GM21360 (cell line): ENCODE measurements at regions not wholly inside any gene's neighbourhood (a gene's known extent, or its start where the extent isn't known, plus 50 kb on each side); places are given as distances from the start of the nearest gene placed in this dataset.
"Not testable (repeated sequence)": the region's sequence is repeated elsewhere in the genome, so short reads cannot be mapped to it uniquely, and the experiment has no call there.

Experiments
- ATAC-seq: cut with Tn5 transposase; IDR thresholded peaks from one replicate; pipeline ENCODE4 v1.9.1; 2021; ENCODE audit warnings: mild to moderate bottlenecking, moderate library complexity; ENCODE audit not compliant: unreplicated experiment

DNA sequence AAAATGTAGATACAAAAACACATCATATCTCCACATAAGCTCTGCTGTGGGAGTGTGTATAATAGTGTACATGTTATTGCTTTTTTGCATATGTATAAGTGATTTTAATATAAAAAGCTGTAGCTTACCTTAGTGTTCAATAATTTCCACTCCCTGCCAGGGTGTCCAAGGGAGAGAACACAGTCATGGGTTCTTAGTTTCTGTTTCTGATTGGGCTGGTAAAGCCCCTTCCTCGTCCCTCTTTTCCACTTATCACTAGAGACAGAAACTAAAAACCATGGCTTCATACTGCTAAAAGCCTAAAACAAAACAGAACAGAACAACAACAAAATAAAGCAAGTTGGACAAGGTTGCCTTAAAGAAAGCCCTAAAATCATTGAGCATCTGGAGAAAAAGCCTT is 74.4 kb upstream of the S1PR3 start:
- no peak for ATAC-seq

DNA sequence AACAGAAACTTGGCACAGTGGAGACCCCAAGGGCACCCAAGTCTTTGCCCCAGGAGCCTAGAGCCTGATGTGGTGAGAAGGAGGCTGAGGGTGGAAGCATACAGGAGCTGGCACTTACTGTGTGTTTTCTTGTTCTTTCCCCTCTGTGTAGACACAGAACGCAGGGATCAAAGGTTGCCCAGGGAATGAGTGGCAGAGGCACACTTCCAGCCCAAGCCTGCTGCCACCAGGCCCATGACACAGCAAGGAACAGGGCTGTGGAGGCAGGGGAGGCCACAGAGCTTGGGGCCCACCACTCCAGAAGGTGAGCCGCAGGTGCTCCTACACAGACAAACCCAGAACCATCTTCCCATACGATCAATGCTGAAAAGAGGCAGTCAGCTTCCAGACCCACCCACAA is 73.9 kb upstream of the S1PR3 start:
- no peak for ATAC-seq

DNA sequence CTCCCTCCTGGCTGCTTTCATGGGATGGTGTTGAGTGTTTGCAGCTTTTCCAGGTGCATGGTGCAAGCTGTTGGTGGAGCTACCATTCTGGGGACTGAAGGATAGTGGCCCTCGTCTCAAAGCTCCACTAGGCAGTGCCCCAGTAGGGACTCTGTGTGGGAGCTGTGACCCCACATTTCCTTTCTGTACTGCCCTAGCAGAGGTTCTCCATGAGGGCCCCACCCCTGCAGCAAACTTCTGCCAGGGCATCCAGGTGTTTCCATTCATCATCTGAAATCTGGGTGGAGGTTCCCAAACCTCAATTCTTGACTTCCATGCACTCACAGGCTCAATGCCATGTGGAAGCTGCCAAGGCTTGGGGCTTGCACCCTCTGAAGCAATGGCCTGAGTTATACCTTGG is 72.7 kb upstream of the S1PR3 start:
- not testable (repeated sequence) for ATAC-seq

DNA sequence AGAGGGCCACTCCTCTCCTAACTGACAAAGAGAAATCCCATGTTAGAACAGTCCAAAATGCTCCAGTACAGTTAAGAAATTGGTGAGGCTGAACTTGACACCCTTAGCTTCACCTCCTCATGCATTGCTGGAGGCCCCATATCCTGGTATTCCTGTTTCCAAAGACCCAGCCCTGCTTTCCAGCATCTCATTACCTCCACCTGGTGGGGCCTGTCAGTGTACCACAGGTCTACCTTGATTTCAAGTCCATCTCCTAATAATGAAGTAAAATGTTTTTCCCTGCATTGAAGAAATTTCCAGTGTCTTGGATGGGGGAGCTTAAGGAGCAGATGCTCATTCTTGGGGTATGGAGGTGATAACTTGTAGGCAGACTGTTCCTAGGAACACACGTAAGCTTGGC is 70.6 kb upstream of the S1PR3 start:
- no peak for ATAC-seq

DNA sequence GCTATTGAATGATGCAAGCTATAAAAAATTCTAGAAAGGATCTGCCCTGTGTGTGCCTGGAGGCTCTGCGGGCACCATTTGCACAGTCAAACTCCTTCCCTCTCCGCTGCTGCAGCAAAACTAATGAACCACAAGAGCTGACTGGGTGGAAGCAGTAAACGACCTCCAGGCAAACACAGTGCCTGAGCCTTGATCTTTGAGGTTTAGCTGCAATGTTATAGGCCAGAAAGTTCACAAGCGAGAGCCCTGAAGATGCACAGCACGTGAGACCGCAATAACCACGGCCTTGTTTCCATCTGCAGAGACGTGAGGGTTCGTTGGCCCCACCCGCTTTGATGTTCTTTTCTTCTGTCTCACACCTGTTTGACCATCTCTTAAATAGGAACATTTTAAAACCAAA is 69.2 kb upstream of the S1PR3 start:
- peak; percentile 87 for ATAC-seq

DNA sequence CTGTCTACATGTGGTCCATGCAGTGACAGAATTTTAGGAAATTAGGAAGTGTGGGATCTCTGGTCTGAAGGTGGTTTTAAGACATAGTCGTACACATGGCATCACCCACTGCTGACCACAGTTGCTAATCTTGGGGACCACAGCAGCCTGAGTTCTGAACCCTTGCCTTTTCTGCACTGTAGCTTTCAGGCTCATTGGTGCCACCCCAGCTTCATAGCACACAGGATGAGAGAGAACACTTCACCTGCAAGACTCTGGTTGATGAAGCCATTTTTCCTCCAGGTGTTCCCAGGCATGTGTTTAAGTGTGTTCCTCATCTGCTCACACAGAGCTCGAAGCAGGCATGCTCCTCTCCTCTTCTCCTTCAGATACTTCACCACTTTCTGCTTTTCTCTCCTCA is 68.2 kb upstream of the S1PR3 start:
- no peak for ATAC-seq

DNA sequence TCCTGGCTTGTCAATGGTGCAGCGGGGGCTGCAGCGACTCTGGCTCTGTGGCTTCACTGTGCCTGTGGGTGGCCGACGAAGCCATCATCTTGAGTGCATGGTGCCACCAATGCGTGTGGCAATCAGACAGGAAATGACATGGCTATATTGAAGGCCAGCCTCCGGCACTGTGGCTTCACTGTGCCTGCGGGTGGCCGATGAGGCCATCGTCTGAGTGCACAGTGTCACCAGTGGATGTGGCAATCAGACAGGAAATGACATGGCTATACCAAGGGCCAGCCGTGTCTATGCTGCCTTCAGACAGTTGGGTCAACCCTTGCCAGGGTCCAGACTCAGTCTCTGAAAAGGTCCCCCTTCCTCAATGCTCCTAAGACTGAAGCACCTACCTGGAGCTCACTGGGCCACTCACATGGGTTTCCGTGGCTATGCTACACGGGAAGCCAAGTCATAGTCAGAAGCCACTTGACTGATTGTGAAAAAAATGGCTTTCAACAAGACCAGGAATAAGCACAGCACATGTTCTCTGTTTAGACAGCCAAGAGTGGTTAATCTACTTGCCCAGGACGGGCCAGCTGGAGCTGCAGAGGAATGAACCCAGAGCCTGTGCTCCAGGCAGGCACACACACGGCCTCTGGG is 67.5 kb upstream of the S1PR3 start:
- ATAC-seq = no peak

DNA sequence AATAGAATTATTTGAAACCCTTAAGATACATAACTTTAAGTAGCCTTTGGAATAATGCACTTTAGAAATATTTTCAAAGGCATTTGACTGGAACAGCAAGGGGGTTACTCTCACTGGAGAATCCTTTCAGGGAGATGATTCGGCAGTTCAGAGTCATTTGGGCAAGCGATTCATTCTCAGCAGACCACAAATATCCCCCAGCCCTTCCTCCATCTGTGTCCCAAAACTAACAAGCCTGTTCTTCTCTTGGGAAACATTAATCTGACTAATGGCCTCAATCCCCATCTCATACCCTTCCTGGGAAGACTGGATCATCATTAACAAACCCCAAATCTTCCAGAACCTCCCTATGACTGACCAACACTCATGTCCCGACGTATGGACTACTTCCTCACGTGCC is 65.8 kb upstream of the S1PR3 start:
- no peak for ATAC-seq

DNA sequence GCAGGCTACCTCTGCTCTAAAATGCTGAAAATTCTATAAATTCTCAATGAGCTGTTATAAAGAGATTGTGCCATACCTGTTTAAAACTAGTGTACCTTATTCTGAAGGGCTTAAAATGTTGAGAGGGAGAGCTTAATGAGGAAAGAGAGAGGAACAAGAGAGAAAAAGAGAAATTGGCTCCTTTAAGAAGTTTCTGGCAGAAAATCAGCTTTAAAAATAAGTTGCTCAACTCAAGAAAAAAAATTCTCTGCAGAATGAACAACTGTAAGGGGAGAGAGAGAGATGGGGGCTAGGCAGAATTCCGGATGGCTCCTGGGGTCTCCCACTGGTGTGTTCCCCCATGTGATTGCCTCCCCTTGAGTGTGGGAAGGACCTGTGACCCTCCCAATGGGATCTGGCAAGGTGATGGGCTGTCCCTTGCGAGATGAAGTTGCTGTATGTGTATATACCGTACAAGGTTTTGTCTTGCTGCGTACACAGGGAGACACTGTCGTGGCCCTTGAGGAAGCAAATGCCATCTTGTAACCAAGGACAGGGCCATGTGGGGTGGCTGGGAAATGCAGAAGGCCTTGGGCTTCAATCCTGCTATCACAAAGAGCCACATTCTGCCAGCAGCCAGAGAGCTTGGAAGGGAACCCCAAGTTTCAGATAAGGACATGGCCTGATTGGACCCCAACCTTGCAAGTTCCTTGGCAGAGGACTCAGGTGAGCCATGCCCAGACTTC is 64.3 kb upstream of the S1PR3 start:
- no peak for ATAC-seq

DNA sequence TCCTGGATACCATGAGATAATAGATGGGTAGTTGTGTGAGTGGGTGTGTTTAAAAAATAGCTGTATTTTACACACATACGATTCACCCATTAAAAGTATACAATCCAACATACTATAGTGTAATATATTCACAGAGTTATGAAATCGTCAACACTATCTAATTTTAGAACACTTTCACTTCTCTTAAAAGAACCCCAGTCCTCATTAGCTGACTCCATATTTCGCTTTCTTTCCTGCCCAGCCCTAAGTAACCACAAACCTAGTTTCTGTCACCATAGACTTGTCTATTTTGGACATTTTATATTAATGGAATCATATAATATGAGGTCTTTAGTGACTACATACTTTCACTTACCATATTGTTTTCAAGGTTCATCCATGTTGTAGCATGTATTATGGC is 63.8 kb upstream of the S1PR3 start:
- ATAC-seq = peak; percentile 75

DNA sequence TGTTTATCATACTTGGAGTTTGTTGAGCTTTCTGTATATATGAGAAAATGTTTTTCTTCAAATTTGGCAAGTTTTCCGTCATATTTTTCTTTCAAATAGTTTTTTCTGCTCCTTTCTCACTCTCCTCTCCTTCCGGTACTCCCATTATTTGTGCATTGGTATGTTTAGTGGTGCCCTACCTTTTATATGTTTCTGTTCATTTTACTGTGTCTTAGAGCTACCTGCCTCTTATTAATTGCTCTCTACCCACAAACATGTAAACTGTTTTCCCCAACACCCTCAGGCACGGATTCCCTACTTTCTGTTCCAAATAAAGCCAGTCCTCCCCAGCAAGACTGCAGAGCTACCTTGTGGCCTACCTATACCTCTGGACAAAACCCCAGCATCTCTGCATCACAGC is 60.6 kb upstream of the S1PR3 start:
- ATAC-seq = no peak

DNA sequence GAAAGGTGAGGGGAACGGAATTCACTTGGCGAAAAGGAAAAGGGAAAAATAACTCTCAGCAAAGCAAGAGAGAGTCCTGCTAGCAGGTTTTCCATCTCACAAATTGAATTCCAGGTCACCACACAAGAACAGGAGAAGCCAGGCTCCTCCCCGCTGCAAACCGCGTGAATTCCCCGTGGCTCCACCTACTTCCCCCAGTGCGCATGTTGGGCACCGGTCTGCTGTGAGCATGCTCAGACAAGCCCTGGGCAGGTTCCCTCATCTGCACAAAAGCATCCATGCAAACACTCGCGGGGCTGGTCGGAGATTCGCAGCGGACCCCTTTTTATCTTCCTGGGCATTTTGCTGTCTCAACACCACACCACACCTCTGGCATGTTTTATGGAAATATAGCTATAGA is 58.5 kb upstream of the S1PR3 start:
- ATAC-seq = no peak

DNA sequence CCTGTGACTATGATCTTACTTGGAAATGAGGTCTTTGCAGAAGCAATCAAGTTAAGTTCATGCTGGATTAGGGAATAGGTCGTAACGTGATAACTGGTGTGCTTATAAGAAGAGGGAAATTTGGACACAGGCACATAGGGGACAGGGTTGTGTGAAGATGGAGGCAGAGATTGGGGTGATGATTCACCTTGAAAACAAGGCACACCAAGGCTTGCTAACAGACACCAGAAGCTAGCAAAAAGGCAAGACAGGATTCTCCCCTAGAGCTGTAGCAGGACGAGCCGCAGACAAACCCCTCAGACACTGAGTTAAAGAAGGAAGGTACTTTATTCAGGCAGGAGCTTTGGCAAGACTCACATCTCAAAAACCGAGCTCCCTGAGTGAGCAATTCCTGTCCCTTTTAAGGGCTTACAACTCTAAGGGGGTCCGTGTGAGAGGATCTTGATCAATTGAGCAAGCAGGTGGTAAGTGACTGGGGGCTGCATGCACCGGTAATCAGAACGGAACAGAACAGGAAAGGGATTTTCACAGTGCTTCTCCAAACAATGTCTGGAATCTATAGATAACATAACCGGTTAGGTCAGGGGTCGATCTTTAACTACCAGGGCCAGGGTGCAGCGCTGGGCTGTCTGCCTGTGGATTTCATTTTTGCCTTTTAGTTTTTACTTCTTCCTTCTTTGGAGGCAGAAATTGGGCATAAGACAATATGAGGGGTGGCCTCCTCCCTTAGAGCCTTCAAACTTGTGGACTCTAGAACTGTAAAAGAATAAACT is 57.5 kb upstream of the S1PR3 start:
- ATAC-seq = no peak

DNA sequence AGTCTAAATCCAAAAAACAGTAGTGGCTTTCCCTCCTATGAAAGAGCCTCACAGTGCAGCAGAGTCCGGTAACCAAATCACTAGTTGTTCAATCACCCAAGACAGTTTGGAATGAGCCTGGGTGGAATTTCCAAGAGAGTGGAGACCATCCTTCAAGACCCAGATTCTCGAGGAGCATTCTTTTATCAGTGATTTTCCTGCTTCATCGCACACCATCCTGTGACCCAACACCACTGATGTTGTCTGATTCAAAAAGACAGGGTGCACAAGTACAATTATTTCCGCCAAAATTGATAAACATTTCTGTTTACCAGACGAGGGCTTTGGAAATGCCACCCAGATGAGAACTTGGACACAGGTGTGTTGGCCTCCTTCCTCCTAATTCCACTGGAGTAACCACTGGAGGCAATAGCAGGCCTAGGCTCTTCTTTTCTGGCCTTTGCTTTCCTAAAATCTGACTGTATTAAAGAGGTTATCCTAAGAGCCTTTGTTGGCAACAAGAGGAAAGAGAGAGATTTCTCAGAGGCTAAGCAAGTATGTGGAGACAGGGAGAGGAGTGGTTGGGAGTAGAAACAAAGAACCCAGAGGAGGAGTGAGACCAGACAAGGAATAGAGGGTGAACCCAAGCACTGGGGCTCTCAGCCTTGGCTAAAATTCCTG is 56.3 kb upstream of the S1PR3 start:
- ATAC-seq = no peak

DNA sequence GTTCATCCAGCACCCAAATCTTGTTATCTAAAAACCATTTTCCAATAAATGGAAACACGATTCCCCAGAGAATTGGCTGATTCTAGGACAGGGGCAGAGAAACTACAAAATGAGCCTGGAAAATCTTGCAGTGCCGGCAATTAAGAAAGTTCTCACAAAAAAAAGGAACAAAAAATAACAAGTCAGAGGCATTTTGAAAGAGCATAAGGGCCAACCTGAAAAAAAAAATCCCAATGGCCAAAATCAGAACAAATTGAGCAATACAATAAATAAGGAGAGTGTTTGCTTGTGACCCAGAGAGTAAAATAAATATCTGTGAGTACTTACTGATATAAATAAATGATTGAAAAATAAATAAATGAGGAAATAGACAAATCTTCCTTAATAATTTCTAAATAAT is 55.1 kb upstream of the S1PR3 start:
- no peak for ATAC-seq

DNA sequence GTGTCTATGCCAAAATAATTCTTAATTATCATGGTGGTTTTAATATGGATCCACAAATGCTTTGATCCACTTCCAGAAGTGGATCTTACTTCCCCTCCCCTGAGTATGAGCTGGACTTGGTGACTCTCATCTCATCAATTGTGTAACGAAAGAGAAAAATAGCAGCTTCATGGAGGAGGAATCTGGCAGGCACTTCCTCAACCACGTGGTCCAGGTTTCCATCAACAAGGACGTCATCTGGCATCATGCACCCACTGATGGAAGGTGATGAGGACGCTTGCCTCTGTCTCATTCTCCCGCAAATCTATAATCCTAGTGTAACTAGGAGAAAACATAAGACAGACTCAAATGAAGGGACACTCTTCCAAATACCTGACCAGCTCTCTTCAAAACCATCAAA is 54.6 kb upstream of the S1PR3 start:
- ATAC-seq = no peak

DNA sequence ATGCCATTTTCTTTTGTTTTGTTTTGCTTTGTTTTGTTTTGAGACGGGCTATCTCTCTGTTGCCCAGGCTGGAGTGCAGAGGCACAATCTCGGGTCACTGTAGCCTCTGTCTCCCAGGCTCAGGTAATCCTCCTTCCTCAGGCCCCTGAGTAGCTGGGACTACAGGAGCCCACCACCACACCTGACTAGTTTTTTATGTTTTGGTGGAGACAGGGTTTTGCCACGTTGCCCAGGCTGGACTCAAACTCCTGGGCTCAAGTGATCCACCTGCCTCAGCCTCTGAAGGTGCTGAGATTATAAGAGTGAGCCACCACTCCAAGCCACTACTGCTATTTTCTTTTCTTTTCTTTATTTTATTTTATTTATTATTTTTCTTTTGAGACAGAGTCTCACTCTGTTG is 54.0 kb upstream of the S1PR3 start:
- no peak for ATAC-seq

DNA sequence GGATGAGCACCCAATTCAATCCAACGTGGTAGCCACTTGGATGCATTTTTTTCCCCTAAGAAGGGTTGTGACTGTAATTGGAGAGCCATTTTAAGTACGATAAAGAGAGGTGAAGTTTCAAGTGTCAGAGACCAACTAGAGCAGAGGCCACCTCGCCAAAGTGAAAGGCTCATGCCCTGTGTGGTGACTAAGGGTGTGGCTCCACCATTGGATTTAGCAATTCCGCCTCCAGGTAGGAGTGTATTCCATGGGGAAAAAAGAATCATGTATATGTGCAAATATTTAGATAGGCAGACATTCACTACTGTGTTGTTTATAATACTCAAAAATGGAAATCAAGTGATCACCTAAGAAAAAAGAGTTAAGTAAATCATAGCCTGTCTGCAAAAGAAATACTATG is 53.1 kb upstream of the S1PR3 start:
- ATAC-seq = no peak
